CD4-positive, alpha-beta T cell treated with Interferon alpha-2 for 1 hour (primary cell): ENCODE measurements at regions not wholly inside any gene's neighbourhood (a gene's known extent, or its start where the extent isn't known, plus 50 kb on each side); places are given as distances from the start of the nearest gene placed in this dataset.
"Not testable (repeated sequence)": the region's sequence is repeated elsewhere in the genome, so short reads cannot be mapped to it uniquely, and the experiment has no call there.

Experiments used
- DNase-seq, 2 donors: peaks; one replicate each; pipeline ENCODE4 v3.0.0-alpha.2; 2020 to 2022

GRCh38 chr9:71504636-71505035, 263.7 kb downstream of the CEMIP2 start:
- no peak for DNase-seq

GRCh38 chr9:71498691-71499090, 269.6 kb downstream of the CEMIP2 start:
- no peak for DNase-seq

GRCh38 chr9:71490810-71491209, 277.5 kb downstream of the CEMIP2 start:
- DNase-seq = no peak

- no peak for DNase-seq
Measured at GRCh38 chr9:71487061-71487460, 281.3 kb downstream of the CEMIP2 start.

- DNase-seq = no peak
Measured at GRCh38 chr9:71485326-71485725, 283.0 kb downstream of the CEMIP2 start.

GRCh38 chr9:71483436-71483835, 284.9 kb downstream of the CEMIP2 start:
- DNase-seq = no peak

- DNase-seq = no peak
Measured at GRCh38 chr9:71479621-71480020, 288.7 kb downstream of the CEMIP2 start.

GRCh38 chr9:71472400-71472799, 295.9 kb downstream of the CEMIP2 start:
- DNase-seq = no peak

- DNase-seq = no peak
Measured at GRCh38 chr9:71465392-71465791, 302.9 kb downstream of the CEMIP2 start.

- DNase-seq = no peak
Measured at GRCh38 chr9:71459082-71459481, 309.2 kb downstream of the CEMIP2 start.

- no peak for DNase-seq
Measured at GRCh38 chr9:71446473-71447411, 321.6 kb downstream of the CEMIP2 start.

GRCh38 chr9:71446106-71446472, 322.2 kb downstream of the CEMIP2 start:
- no peak for DNase-seq

- DNase-seq = no peak
Measured at GRCh38 chr9:71442937-71443336, 321.5 kb upstream of the TRPM3 start.

- DNase-seq = no peak
Measured at GRCh38 chr9:71441266-71441665, 319.8 kb upstream of the TRPM3 start.

- no peak for DNase-seq
Measured at GRCh38 chr9:71431931-71432330, 310.5 kb upstream of the TRPM3 start.

- DNase-seq = not testable (repeated sequence)
Measured at GRCh38 chr9:71407341-71407740, 285.9 kb upstream of the TRPM3 start.

GRCh38 chr9:71403106-71403505, 281.7 kb upstream of the TRPM3 start:
- DNase-seq = no peak

- no peak for DNase-seq
Measured at GRCh38 chr9:71393005-71393404, 271.6 kb upstream of the TRPM3 start.

GRCh38 chr9:71384343-71384742, 262.9 kb upstream of the TRPM3 start:
- no peak for DNase-seq

- no peak for DNase-seq
Measured at GRCh38 chr9:71383308-71383940, 262.0 kb upstream of the TRPM3 start.

- no peak for DNase-seq
Measured at GRCh38 chr9:71368157-71368556, 246.7 kb upstream of the TRPM3 start.

GRCh38 chr9:71364186-71364955, 242.9 kb upstream of the TRPM3 start:
- no peak for DNase-seq

GRCh38 chr9:71363286-71363961, 242.0 kb upstream of the TRPM3 start:
- no peak for DNase-seq
